Liver (tissue), 8 donors: ENCODE measurements at regions not wholly inside any gene's neighbourhood (a gene's known extent, or its start where the extent isn't known, plus 50 kb on each side); places are given as distances from the start of the nearest gene placed in this dataset.

Source experiments
- DNase-seq: peaks from one replicate; pipeline ENCODE4 v3.0.0-alpha.2; 2017; ENCODE audit warnings: low spot score
- H3K27ac ChIP-seq, 2 donors: one replicate each; pipeline ENCODE4 v1.7.0; 2013; ENCODE audit warnings: inconsistent platforms in 2 of 2, low read length in 2 of 2, control low read depth in 1 of 2, low read depth in 1 of 2, mild to moderate bottlenecking in 1 of 2
- H3K27me3 ChIP-seq, 4 donors: one replicate each; pipeline versions ENCODE4 v1.6.1 to v1.7.0; 2013; ENCODE audit warnings: low read length in 3 of 4, inconsistent platforms in 1 of 4, mild to moderate bottlenecking in 1 of 4, moderate library complexity in 1 of 4; ENCODE audit not compliant: control insufficient read depth in 4 of 4, insufficient read depth in 4 of 4
- H3K36me3 ChIP-seq, 4 donors: one replicate each; pipeline versions ENCODE4 v1.6.1 to v1.7.0; 2013; ENCODE audit warnings: low read length in 3 of 4, mild to moderate bottlenecking in 3 of 4, low read depth in 1 of 4, moderate library complexity in 1 of 4; ENCODE audit not compliant: control insufficient read depth in 4 of 4, insufficient read depth in 3 of 4
- H3K4me1 ChIP-seq, 4 donors: one replicate each; pipeline versions ENCODE4 v1.6.1 to v1.7.0; 2013; ENCODE audit warnings: low read length in 3 of 4, mild to moderate bottlenecking in 3 of 4, moderate library complexity in 1 of 4; ENCODE audit not compliant: control insufficient read depth in 4 of 4, insufficient read depth in 4 of 4
- H3K4me3 ChIP-seq, 3 donors: one replicate each; pipeline versions ENCODE4 v1.6.1 to v1.7.0; 2013; ENCODE audit warnings: low read length in 3 of 3, control low read depth in 1 of 3, low read depth in 1 of 3, mild to moderate bottlenecking in 1 of 3
- H3K9ac ChIP-seq, 2 donors: one replicate each; pipeline ENCODE4 v1.7.0; 2013; ENCODE audit warnings: low read length in 2 of 2, mild to moderate bottlenecking in 2 of 2, moderate library complexity in 2 of 2, control low read depth in 1 of 2, low read depth in 1 of 2
- H3K9me3 ChIP-seq, 4 donors: one replicate each; pipeline versions ENCODE4 v1.6.1 to v1.7.0; 2013; ENCODE audit warnings: low read length in 3 of 4; ENCODE audit not compliant: control insufficient read depth in 4 of 4
- EGR1 ChIP-seq, 2 donors: IDR thresholded peaks; 2 replicates each; pipeline ENCODE4 v1.6.1; 2016 to 2018; ENCODE audit warnings: antibody characterized with exemption in 2 of 2, low read depth in 2 of 2
- FOXA2 ChIP-seq: IDR thresholded peaks from 2 replicates; pipeline ENCODE4 v1.6.1; 2016; ENCODE audit warnings: antibody characterized with exemption
- GABPA ChIP-seq, 2 donors: IDR thresholded peaks in 1 of 2; conservative IDR thresholded peaks in 1 of 2; 2 replicates each; pipeline ENCODE4 v1.6.1; 2016; ENCODE audit warnings: antibody characterized with exemption in 2 of 2, mild to moderate bottlenecking in 1 of 2, moderate library complexity in 1 of 2
- HNF4G ChIP-seq: IDR thresholded peaks from 2 replicates; pipeline ENCODE4 v1.6.1; 2016; ENCODE audit warnings: antibody characterized with exemption
- JUND ChIP-seq, 2 donors: IDR thresholded peaks; 2 replicates each; pipeline ENCODE4 v1.6.1; 2016; ENCODE audit warnings: antibody characterized with exemption in 2 of 2
- NR2F2 ChIP-seq: IDR thresholded peaks from 2 replicates; pipeline ENCODE4 v1.6.1; 2016; ENCODE audit warnings: antibody characterized with exemption
- RAD21 ChIP-seq, 2 donors: IDR thresholded peaks; 2 replicates each; pipeline ENCODE4 v1.6.1; 2016; ENCODE audit warnings: antibody characterized with exemption in 2 of 2, mild to moderate bottlenecking in 2 of 2
- RXRA ChIP-seq, 2 donors: IDR thresholded peaks; 2 replicates each; pipeline ENCODE4 v1.6.1; 2017 to 2018; ENCODE audit warnings: antibody characterized with exemption in 2 of 2, mild to moderate bottlenecking in 1 of 2
- TAF1 ChIP-seq: conservative IDR thresholded peaks from 2 replicates; pipeline ENCODE4 v1.6.1; 2016; ENCODE audit warnings: antibody characterized with exemption, mild to moderate bottlenecking
- YY1 ChIP-seq: IDR thresholded peaks from 2 replicates; pipeline ENCODE4 v1.6.1; 2016; ENCODE audit warnings: antibody characterized with exemption, mild to moderate bottlenecking
- whole genome bisulfite sequencing: extraction: QIAGEN DNeasy Blood & Tissue Kit; methylation state at CpG from one replicate; pipeline ENCODE4 v1.1.7; 2013; 5-methylcytosine and 5-hydroxymethylcytosine counted together
- TF ChIP-seq, protein P1 (sequence below): IDR thresholded peaks from 2 replicates; pipeline ENCODE4 v1.6.1; 2016; ENCODE audit warnings: antibody characterized with exemption
- TF ChIP-seq, protein P2 (sequence below): IDR thresholded peaks from 2 replicates; pipeline ENCODE4 v1.6.1; 2016; ENCODE audit warnings: antibody characterized with exemption
- TF ChIP-seq, protein P3 (sequence below): IDR thresholded peaks from 2 replicates; pipeline ENCODE4 v1.6.1; 2016; ENCODE audit warnings: antibody characterized with exemption
- TF ChIP-seq, protein P4 (sequence below): fragments of 150-350 bp; IDR thresholded peaks from 2 replicates; pipeline ENCODE4 v1.5.1; 2017; ENCODE audit warnings: improper control_type of control experiment, low read depth, low read length; ENCODE audit not compliant: missing input control
- donor health status: healthy.
- donor health status: healthy.
- donor health status: healthy.
- donor health status: healthy.
- donor health status: healthy.

DNA sequence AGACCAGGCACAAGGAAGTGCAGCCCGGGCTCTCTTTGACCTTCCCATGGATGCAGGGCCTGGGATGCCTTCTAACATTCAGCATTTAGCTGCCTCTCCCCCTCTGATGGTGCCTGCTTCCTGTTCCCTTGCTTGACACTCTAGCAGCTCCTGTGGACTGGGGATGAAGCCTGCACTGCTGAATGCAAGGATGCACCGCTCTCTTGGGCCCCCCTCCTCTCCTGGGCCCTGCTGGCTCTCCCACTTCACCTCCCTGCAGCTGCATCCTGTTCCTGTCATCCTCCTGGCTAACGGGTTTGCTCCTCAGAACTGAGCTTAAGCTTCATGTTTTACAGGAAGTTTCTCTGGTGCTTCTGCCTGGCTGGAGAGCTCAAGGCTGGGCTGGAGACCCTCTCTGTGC is 254.1 kb downstream of the TSN start:
- 53% methylated on average over 3 of the region's 3 CpGs for WGBS
- H3K4me3 ChIP-seq, result no peak overlapping the region
- no peak for TF ChIP-seq JUND (IDR thresholded peaks at IDR 0.05)
- TF ChIP-seq YY1, result no peak
- TF ChIP-seq, protein P1, sequence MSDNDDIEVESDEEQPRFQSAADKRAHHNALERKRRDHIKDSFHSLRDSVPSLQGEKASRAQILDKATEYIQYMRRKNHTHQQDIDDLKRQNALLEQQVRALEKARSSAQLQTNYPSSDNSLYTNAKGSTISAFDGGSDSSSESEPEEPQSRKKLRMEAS, result no peak
- TF ChIP-seq FOXA2, result no peak
- no peak for TF ChIP-seq EGR1 (IDR thresholded peaks at IDR 0.05; ENCODE audit: low read depth in 2 of 2)
- TF ChIP-seq, protein P2, sequence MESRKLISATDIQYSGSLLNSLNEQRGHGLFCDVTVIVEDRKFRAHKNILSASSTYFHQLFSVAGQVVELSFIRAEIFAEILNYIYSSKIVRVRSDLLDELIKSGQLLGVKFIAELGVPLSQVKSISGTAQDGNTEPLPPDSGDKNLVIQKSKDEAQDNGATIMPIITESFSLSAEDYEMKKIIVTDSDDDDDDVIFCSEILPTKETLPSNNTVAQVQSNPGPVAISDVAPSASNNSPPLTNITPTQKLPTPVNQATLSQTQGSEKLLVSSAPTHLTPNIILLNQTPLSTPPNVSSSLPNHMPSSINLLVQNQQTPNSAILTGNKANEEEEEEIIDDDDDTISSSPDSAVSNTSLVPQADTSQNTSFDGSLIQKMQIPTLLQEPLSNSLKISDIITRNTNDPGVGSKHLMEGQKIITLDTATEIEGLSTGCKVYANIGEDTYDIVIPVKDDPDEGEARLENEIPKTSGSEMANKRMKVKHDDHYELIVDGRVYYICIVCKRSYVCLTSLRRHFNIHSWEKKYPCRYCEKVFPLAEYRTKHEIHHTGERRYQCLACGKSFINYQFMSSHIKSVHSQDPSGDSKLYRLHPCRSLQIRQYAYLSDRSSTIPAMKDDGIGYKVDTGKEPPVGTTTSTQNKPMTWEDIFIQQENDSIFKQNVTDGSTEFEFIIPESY, result no peak
- TF ChIP-seq HNF4G, result no peak
- TF ChIP-seq, protein P3, sequence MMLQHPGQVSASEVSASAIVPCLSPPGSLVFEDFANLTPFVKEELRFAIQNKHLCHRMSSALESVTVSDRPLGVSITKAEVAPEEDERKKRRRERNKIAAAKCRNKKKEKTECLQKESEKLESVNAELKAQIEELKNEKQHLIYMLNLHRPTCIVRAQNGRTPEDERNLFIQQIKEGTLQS, result no peak
- TF ChIP-seq TAF1, result no peak
- TF ChIP-seq GABPA (IDR thresholded peaks at IDR 0.05 in 1 of 2, conservative IDR thresholded peaks at IDR 0.05 in 1 of 2), result no peak
- TF ChIP-seq RXRA (IDR thresholded peaks at IDR 0.05), result no peak
- TF ChIP-seq NR2F2, result no peak
- no peak for TF ChIP-seq RAD21 (IDR thresholded peaks at IDR 0.05)
- H3K4me1 ChIP-seq, result no peaks in the 10 kb centered on the region
- H3K27me3 ChIP-seq, result no peaks in the 10 kb centered on the region
- DNase-seq, result no peak
- no peak overlapping the region for H3K9ac ChIP-seq
- no peak overlapping the region for H3K27ac ChIP-seq
- H3K36me3 ChIP-seq, result no peaks in the 10 kb centered on the region
- H3K9me3 ChIP-seq, result no peaks in the 10 kb centered on the region

DNA sequence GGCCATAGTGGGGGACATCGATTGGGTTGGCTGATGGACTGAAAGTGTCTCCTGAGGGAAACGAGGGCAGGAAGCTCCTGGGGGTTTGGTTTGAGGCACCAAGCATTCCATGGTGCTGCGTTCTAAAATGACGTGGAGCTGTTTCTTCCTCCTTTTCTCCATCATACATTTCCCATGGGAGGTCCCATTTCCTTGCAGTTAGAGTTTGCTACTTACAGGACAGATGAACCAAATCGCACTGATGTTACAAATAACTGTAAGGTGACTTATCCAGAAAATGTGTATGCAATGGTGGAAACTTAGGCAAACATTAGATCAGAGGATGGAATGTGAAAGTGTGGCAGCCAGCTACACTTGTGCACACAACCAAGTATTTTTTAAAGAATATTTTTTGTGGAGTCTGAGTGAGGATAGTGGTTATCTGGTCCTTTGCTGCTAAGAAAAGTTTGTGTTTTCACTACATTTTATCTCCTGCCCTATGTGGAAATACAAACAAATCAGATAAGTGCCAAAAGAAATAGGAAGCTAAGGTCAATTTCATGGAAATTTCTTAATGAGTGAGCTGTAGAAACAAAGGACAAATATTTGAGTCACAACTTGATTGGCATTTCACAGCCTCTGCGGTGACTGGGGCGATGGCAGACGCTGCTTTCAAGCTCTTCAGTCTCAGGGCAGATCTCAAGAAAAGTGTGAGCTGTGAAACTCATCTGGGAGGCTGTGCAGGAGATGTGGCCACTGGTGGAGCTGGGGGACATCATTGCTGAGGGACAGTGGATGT is 256.2 kb downstream of the TSN start:
- Histone ChIP-seq H3K27me3 (no peaks in the 10 kb centered on the region), H3K36me3 (no peaks in the 10 kb centered on the region), H3K4me3 (no peak overlapping the region), H3K4me1 (no peaks in the 10 kb centered on the region), H3K9ac (no peak overlapping the region), H3K9me3 (no peaks in the 10 kb centered on the region), H3K27ac (no peak overlapping the region)
- no peak for DNase-seq
- 53% methylated on average over 8 of the region's 8 CpGs for WGBS
- TF ChIP-seq, protein P4, sequence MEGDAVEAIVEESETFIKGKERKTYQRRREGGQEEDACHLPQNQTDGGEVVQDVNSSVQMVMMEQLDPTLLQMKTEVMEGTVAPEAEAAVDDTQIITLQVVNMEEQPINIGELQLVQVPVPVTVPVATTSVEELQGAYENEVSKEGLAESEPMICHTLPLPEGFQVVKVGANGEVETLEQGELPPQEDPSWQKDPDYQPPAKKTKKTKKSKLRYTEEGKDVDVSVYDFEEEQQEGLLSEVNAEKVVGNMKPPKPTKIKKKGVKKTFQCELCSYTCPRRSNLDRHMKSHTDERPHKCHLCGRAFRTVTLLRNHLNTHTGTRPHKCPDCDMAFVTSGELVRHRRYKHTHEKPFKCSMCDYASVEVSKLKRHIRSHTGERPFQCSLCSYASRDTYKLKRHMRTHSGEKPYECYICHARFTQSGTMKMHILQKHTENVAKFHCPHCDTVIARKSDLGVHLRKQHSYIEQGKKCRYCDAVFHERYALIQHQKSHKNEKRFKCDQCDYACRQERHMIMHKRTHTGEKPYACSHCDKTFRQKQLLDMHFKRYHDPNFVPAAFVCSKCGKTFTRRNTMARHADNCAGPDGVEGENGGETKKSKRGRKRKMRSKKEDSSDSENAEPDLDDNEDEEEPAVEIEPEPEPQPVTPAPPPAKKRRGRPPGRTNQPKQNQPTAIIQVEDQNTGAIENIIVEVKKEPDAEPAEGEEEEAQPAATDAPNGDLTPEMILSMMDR, result no peak
- TF ChIP-seq TAF1 (no peak), NR2F2 (no peak), RXRA (IDR thresholded peaks at IDR 0.05) (no peak)
- TF ChIP-seq, protein P3, result no peak
- TF ChIP-seq, protein P2, result no peak
